Upper lobe of left lung (tissue), 6 donors: ENCODE measurements at regions not wholly inside any gene's neighbourhood (a gene's known extent, or its start where the extent isn't known, plus 50 kb on each side); places are given as distances from the start of the nearest gene placed in this dataset.

Experiments
- ATAC-seq, 2 donors: fragments of 200-7000 bp; cut with Tn5 transposase; one replicate each; pipeline ENCODE4 v1.9.1; 2022; ENCODE audit warnings: mild to moderate bottlenecking in 2 of 2, moderate library complexity in 2 of 2; ENCODE audit not compliant: low FRiP score in 2 of 2
- DNase-seq, 2 donors: peaks; one replicate each; pipeline ENCODE4 v3.0.0-alpha.2; 2019 to 2020
- H3K27ac ChIP-seq, 4 donors: fragments of 200-600 bp; sonication (generic); one replicate each; pipeline ENCODE4 v1.5.1; 2016 to 2019
- H3K27me3 ChIP-seq, 4 donors: fragments of 200-600 bp; sonication (generic); one replicate each; pipeline ENCODE4 v1.5.1; 2017 to 2019
- H3K36me3 ChIP-seq, 4 donors: fragments of 200-600 bp; sonication (generic); one replicate each; pipeline ENCODE4 v1.5.1; 2016 to 2019
- H3K4me1 ChIP-seq, 4 donors: fragments of 200-600 bp; sonication (generic); one replicate each; pipeline ENCODE4 v1.5.1; 2018 to 2019
- H3K4me3 ChIP-seq, 4 donors: fragments of 200-600 bp; sonication (generic); one replicate each; pipeline ENCODE4 v1.5.1; 2017 to 2019; ENCODE audit warnings: mild to moderate bottlenecking in 2 of 4, moderate library complexity in 1 of 4
- H3K9me3 ChIP-seq, 4 donors: fragments of 200-600 bp; sonication (generic); one replicate each; pipeline ENCODE4 v1.5.1; 2018 to 2019
- EP300 ChIP-seq, 4 donors: sonication (generic); formaldehyde crosslinking; IDR thresholded peaks; one replicate each; pipeline ENCODE4 v1.5.1; 2017; ENCODE audit warnings: antibody characterized with exemption in 4 of 4, control low read depth in 2 of 4
- POLR2A ChIP-seq, 4 donors: fragments of 450-650 bp; IDR thresholded peaks; one replicate each; pipeline ENCODE4 v1.5.1; 2016 to 2017; ENCODE audit warnings: antibody characterized with exemption in 4 of 4, mild to moderate bottlenecking in 2 of 4
- POLR2AphosphoS5 ChIP-seq, 2 donors: sonication (generic); formaldehyde crosslinking; IDR thresholded peaks; one replicate each; pipeline ENCODE4 v1.5.1; 2017; ENCODE audit warnings: antibody characterized with exemption in 2 of 2
- WGBS, 2 donors: methylation state at CpG; one replicate each; pipeline ENCODE4 v1.1.5; 2017 to 2018; 5-methylcytosine and 5-hydroxymethylcytosine counted together
- TF ChIP-seq, protein P1 (sequence below), 6 experiments: fragments of 450-650 bp in 4 of 6; fragments of 200-600 bp in 2 of 6; sonication (generic) in 2 of 6; IDR thresholded peaks; one replicate each; pipeline ENCODE4 v1.5.1; 2016 to 2019; ENCODE audit warnings: antibody characterized with exemption in 6 of 6
- donor health status: DM: no; HTN: no; CAD: no; lungs with moderate emphysema.
- donor health status: DM: no; HTN: yes; CAD: no; lungs with severe emphysema.

DNA sequence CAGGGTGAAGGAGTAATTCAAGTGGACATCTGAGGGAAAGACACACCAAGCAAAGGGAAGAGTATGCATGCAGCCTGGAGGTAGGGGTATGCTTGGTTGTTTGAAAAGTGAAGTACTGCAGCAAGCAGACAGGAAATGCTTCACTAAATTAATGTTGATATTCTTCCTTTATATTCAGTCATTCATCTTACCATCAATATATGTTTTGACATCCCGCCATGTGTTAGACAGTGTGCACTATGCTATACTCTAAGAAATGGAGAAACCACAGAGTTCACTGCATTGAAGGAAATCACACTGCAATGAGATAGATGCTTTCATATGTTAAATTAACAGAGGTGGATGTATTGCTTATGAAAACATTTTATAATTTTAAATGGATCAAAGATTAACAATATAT is 82.9 kb downstream of the HSPA13 start:
- 91 to 96% methylated on average over 1 of the region's 1 CpG for WGBS, 2 donors
- no peak for ATAC-seq
- TF ChIP-seq EP300 (IDR thresholded peaks at IDR 0.05): no peak
- no peak for TF ChIP-seq POLR2AphosphoS5 (IDR thresholded peaks at IDR 0.05)
- Histone ChIP-seq H3K4me1 (no peaks in the 10 kb centered on the region), H3K36me3 (no peaks in the 10 kb centered on the region), H3K4me3 (no peak overlapping the region), H3K27ac (no peak overlapping the region), H3K9me3 (no peaks in the 10 kb centered on the region), H3K27me3 (no peaks in the 10 kb centered on the region)
- DNase-seq: no peak

DNA sequence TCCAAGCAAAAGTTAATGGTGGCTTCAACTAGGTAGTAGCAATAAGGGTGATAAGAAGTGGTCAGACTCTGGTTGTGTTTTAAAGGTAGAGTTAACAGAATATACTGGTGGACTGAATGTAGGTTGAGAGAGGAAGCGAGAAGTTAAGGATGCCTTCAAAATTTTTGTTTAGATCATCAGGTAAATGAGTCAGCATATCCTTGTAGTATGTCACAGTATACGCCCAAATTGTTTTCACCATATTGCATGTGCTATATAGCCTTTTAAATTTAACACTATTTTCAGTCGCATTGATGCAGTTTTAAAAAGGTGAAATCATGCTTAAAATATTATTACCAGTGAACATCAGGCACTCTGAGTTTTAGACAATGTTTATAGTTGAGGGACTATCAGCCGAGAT is 74.6 kb downstream of the RBM11 start:
- DNase-seq (no peak), ATAC-seq (no peak)
- Histone ChIP-seq H3K4me3 (no peak overlapping the region), H3K27ac (no peak overlapping the region), H3K9me3 (no peaks in the 10 kb centered on the region), H3K27me3 (no peaks in the 10 kb centered on the region), H3K4me1 (no peaks in the 10 kb centered on the region), H3K36me3 (no peaks in the 10 kb centered on the region)
- 84 to 86% methylated on average over 4 of the region's 4 CpGs for WGBS, 2 donors
- TF ChIP-seq EP300 (IDR thresholded peaks at IDR 0.05) (no peak), POLR2A (IDR thresholded peaks at IDR 0.05) (no peak), POLR2AphosphoS5 (IDR thresholded peaks at IDR 0.05) (no peak)
- TF ChIP-seq, protein P1, sequence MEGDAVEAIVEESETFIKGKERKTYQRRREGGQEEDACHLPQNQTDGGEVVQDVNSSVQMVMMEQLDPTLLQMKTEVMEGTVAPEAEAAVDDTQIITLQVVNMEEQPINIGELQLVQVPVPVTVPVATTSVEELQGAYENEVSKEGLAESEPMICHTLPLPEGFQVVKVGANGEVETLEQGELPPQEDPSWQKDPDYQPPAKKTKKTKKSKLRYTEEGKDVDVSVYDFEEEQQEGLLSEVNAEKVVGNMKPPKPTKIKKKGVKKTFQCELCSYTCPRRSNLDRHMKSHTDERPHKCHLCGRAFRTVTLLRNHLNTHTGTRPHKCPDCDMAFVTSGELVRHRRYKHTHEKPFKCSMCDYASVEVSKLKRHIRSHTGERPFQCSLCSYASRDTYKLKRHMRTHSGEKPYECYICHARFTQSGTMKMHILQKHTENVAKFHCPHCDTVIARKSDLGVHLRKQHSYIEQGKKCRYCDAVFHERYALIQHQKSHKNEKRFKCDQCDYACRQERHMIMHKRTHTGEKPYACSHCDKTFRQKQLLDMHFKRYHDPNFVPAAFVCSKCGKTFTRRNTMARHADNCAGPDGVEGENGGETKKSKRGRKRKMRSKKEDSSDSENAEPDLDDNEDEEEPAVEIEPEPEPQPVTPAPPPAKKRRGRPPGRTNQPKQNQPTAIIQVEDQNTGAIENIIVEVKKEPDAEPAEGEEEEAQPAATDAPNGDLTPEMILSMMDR (IDR thresholded peaks at IDR 0.05): no peak

DNA sequence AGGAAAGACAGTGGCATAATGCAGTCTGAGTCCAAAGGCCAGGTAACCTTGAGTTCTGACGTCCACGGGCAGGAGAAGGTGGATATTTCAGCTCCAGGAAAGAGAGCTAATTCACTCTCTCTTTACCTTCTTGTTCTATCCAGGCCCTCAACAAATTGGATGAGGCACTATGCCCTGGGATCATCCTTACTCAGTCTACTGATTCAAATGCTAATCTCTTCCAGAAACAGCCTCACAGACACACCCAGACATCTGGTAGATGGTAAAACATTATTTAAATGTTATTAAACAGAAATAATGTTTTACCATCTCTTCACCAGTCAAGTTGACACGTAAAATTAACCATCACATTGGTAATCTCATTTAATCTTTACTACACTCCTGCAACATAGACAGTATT is 73.0 kb downstream of the RBM11 start:
- no peak overlapping the region for H3K27ac ChIP-seq
- TF ChIP-seq, protein P1 (IDR thresholded peaks at IDR 0.05): no peak
- TF ChIP-seq POLR2AphosphoS5 (IDR thresholded peaks at IDR 0.05): no peak
- TF ChIP-seq EP300 (IDR thresholded peaks at IDR 0.05): no peak
- no peak for TF ChIP-seq POLR2A (IDR thresholded peaks at IDR 0.05)
- no peak overlapping the region for H3K4me3 ChIP-seq
- no peaks in the 10 kb centered on the region for H3K36me3 ChIP-seq
- no peaks in the 10 kb centered on the region for H3K4me1 ChIP-seq
- 84 to 88% methylated on average over 3 of the region's 3 CpGs for WGBS, 2 donors
- ATAC-seq (no peak), DNase-seq (no peak)
- no peaks in the 10 kb centered on the region for H3K9me3 ChIP-seq
- H3K27me3 ChIP-seq: no peaks in the 10 kb centered on the region

DNA sequence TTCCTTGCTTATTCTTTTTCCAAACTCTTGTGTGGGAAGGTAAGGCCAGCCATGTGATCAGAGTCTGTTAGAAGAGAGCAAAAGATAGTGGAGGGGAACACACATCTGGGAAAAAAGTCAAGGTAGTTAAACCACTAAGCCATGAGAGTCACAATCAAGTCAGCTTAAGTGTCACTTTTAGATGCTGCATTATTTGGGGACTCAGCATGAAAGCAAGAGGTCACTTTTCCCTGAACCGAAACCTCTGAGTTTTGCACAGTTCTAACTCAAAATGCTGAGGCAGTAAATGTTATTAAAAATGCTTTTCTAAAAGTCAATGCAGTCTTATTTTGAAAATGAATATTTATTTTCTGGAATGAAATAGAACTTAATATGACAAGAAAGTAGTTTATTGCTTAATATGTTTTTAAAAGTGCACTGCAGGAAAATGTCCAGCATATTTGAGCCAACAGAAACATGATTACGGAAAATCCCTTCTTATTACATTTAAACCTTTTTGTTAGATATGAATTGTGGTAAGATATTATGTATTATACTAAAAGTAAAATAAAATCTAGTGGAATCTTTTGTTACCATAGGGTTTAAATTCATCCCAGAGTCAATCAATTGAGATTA is 69.3 kb downstream of the RBM11 start:
- ATAC-seq (no peak), DNase-seq (no peak)
- H3K4me1 ChIP-seq: peaks cover 0 to 5% (median 0%) of the 10 kb centered on the region in 4 donors
- H3K36me3 ChIP-seq: no peaks in the 10 kb centered on the region
- TF ChIP-seq POLR2AphosphoS5 (IDR thresholded peaks at IDR 0.05): no peak
- no peak for TF ChIP-seq POLR2A (IDR thresholded peaks at IDR 0.05)
- TF ChIP-seq, protein P1 (IDR thresholded peaks at IDR 0.05): no peak
- TF ChIP-seq EP300 (IDR thresholded peaks at IDR 0.05): no peak
- H3K9me3 ChIP-seq: no peaks in the 10 kb centered on the region
- 71 to 81% methylated on average over 2 of the region's 2 CpGs for WGBS, 2 donors
- no peak overlapping the region for H3K4me3 ChIP-seq
- H3K27me3 ChIP-seq: no peaks in the 10 kb centered on the region
- no peak overlapping the region for H3K27ac ChIP-seq

DNA sequence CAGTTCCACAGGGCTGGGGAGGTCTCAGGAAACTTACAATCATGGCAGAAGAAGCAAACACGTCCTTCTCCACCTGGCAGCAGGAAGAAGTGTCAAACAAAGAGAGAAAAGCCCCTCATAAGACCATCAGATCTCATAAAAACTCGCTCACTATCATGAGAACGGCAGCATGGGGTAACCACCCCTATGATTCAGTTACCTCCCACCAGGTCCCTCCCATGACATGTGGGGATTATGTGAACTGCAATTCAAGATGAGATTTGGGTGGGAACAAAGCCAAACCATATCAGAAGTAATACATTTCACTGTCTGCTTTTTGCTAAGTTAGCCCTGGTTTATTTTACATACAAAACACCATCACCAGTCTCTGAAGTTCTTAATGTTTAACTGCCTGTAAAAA is 68.5 kb downstream of the RBM11 start:
- ATAC-seq (no peak), DNase-seq (no peak)
- H3K36me3 ChIP-seq: no peaks in the 10 kb centered on the region
- peaks cover 0 to 5% (median 0%) of the 10 kb centered on the region in 4 donors for H3K4me1 ChIP-seq
- 69 to 70% methylated on average over 3 of the region's 3 CpGs for WGBS, 2 donors
- no peak overlapping the region for H3K4me3 ChIP-seq
- H3K27me3 ChIP-seq: no peaks in the 10 kb centered on the region
- TF ChIP-seq EP300 (IDR thresholded peaks at IDR 0.05) (no peak), POLR2AphosphoS5 (IDR thresholded peaks at IDR 0.05) (no peak), POLR2A (IDR thresholded peaks at IDR 0.05) (no peak)
- TF ChIP-seq, protein P1 (IDR thresholded peaks at IDR 0.05): no peak
- no peaks in the 10 kb centered on the region for H3K9me3 ChIP-seq
- no peak overlapping the region for H3K27ac ChIP-seq
